GM12874 (cell line): ENCODE measurements at regions not wholly inside any gene's neighbourhood (a gene's known extent, or its start where the extent isn't known, plus 50 kb on each side); places are given as distances from the start of the nearest gene placed in this dataset.
A peak's percentile ranks its signal among the peaks of the same experiment; 100 is the strongest.

ENCODE experiments used
- TF ChIP-seq, protein P1 (sequence below): IDR thresholded peaks from 2 replicates; pipeline ENCODE4 v1.5.1; 2011; ENCODE audit warnings: low read depth, mild to moderate bottlenecking, control low read depth, low read length, moderate library complexity; ENCODE audit not compliant: insufficient read depth

DNA sequence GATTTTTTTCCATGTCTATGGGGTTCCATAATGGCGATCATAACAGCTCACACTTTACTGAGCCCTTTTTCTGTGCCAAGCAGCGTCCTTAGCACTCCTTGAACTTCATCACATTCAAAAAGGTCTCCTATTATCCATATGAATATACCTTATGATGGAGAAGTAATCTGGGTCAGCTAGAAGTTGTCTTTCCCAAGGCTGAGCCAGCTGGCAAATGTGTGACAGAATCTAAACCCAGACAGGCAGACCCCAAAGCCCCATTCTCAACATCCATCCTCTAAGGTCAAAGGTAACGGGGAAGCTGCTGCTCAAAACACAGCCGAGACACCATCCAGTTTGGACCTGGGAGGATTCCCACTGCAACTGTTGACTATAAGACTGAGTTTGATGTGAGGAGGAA lies 249.6 kb downstream of the PRDM2 start:
- TF ChIP-seq, protein P1, sequence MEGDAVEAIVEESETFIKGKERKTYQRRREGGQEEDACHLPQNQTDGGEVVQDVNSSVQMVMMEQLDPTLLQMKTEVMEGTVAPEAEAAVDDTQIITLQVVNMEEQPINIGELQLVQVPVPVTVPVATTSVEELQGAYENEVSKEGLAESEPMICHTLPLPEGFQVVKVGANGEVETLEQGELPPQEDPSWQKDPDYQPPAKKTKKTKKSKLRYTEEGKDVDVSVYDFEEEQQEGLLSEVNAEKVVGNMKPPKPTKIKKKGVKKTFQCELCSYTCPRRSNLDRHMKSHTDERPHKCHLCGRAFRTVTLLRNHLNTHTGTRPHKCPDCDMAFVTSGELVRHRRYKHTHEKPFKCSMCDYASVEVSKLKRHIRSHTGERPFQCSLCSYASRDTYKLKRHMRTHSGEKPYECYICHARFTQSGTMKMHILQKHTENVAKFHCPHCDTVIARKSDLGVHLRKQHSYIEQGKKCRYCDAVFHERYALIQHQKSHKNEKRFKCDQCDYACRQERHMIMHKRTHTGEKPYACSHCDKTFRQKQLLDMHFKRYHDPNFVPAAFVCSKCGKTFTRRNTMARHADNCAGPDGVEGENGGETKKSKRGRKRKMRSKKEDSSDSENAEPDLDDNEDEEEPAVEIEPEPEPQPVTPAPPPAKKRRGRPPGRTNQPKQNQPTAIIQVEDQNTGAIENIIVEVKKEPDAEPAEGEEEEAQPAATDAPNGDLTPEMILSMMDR, result no peak

DNA sequence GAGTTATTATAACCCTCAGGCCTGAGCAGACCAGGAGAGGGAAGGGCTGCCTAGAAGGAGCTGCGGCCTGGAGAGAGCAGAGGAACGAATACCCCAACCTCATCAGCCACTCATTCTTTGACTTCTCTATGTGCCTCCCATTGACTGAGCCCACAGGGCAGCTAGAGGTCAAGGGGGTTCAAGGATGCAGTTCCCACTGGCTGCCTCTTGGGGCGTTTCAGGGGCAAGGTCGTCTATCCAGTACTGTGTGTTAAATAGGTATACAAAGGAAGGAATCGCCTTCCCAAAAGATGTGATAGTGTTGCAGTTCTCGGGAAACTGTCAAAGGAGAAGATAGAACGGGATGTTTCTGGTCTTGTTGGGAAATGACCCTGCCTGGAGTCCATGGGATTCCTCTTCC lies 250.6 kb downstream of the PRDM2 start:
- TF ChIP-seq, protein P1, result peak; percentile 55; the same call in 1 of the 2 replicates

DNA sequence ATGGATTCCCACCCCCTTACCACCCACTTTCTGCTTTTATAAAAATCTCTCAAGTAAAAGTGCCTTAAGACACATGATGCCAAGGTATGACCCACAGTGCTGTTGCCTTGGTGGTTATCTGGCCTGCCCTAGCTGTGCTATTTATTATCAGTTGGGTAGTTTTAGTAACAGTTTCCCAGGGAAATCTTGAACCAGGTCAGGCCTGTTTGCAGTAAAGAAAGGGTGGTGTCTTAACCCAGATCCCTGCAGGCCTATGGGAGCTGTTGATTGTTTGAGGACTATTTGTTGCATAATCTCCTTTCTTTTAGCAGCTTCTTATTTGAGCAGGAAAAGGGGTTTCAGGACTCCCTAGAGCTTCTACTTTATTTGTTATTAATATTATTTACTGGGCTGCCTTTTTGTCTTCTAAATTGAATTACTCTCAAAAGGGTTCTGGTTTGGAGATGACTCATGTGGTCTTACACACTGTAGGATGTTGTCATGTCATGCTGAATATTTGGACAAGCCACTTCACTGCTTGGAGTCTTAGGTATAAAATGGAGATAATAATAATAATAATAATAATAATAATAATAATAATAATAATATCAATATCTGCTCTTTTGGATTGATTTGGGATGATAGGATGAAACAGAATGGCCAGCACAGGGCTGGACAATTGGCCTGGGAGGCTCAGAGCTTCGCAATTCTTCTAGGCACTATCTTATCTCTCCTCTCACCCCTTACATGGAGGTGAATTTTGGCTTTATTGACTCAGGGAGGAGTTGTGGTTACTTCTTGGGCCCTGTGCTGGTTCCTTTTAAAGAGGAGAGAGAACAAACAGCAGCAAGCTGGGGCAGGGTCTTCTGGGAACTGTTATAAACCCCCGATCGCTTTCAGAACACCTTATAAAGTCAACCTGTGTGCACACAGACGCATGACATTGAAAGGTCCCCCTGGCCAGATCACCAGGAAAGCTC lies 252.1 kb downstream of the PRDM2 start:
- TF ChIP-seq, protein P1, result no peak

DNA sequence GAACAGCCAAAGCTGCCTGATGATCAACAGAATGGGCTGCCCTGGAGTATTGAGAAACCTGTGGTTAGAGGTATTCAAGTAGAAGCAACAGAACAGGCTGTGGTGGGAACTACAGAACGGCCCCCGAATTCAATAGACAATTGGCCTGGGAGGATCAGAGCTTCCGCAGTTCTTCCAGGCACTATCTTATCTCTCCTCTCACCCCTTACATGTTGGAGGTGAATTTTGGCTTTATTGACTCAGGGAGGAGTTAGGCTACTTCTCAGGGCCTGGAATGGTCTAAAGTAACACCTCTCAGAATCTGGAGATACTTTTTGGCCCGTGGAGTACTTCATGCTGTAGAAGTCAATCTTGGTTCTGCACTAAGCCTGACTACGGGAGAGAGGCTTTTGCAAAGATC lies 253.0 kb downstream of the PRDM2 start:
- TF ChIP-seq, protein P1, result no peak

DNA sequence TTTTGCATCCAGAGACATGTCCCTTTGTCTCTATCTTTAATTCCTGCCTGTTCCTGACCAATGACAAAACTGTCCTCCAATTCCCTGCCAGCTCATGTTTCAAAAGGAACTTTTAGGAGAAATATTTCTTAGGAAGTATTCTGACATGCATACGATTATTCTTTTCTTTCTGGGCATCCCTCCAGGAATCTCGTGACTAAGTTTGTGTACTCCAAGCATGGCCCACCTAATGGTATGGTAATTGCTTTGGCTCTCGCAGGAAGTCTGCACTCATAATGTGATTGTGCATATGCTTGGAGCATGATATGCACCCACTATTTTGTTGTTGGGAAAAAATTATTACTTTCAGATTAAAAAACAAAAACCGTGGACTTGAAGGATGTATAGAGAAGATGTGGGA lies 256.4 kb downstream of the PRDM2 start:
- TF ChIP-seq, protein P1, result no peak

DNA sequence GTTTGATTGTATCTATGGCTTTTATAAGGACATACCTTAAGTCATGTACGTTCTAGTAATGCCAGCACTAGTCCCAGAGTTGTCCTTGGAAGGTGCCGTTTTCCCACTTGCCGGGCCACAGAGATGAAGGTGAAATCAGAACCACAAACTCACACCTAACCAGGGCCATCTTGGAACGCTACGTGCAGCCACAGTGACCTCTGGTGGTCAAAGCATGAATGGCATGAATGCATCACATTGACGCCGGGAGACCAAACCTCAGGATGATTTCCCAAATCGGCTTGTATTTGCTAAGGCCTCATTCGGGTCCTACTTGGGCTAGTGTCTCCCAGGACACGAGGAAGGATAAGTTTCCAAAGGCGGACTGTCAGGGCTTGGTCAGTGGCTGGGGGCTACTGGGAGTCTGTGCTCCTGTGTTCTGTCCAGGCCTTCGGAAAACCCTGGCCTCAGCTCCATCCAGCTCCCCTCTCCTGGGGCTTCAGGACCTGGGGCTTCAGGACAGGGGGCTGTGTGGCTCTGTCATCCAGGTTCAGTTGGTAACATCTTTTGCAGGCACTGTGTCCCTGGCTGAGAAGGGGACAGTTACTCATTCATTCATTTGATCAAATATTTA lies 260.5 kb downstream of the PRDM2 start:
- TF ChIP-seq, protein P1, result peak; percentile 91

DNA sequence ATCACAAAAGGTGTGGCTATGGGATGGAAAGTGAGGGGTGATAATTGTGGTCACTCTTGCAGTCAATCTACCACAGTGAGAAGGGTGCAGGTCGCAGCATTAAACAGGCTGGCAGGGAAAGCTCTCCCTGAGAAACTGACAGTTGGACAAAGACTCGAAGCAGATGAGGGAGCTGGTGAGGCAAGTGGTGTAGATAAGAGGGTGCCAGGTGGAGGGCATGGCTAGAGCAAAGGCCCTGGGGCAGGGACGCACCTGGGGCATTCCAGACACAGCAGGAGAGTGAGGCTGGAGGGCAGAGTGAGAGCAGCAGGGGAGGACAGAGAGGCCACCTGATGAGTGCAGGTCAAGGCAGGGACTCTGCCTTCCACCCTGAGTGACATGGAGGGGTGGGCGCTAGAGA lies 264.8 kb downstream of the PRDM2 start:
- TF ChIP-seq, protein P1, result no peak
